ENCODE measurements at regions not wholly inside any gene's neighbourhood (a gene's known extent, or its start where the extent isn't known, plus 50 kb on each side); places are given as distances from the start of the nearest gene placed in this dataset.

- H3K27ac ChIP-seq: no peak overlapping the region
- no peak overlapping the region for H3K4me3 ChIP-seq
- no peak overlapping the region for H3K4me2 ChIP-seq
- TF ChIP-seq NR3C1 (IDR thresholded peaks at IDR 0.05) (no peak), HOXB13 (CRISPR knock-in tag; IDR thresholded peaks at IDR 0.05; ENCODE audit: low read depth) (no peak), PHF8 (IDR thresholded peaks at IDR 0.05; ENCODE audit: borderline replicate concordance, low read depth) (no peak), KDM1A (IDR thresholded peaks at IDR 0.05; ENCODE audit: low read depth) (no peak), SMC3 (IDR thresholded peaks at IDR 0.05) (no peak), SREBF2 (IDR thresholded peaks at IDR 0.05) (no peak), JUNB (IDR thresholded peaks at IDR 0.05) (no peak), MAZ (IDR thresholded peaks at IDR 0.05; ENCODE audit: borderline replicate concordance, low read depth, low read length) (no peak), ELK1 (IDR thresholded peaks at IDR 0.05; ENCODE audit: low read depth, low read length) (no peak), CHD4 (IDR thresholded peaks at IDR 0.05; ENCODE audit: borderline replicate concordance) (no peak), E2F6 (IDR thresholded peaks at IDR 0.05; ENCODE audit: borderline replicate concordance, low read depth) (no peak), USF2 (IDR thresholded peaks at IDR 0.05) (no peak), RARB (CRISPR knock-in tag; IDR thresholded peaks at IDR 0.05) (no peak), NFE2L2 (conservative IDR thresholded peaks at IDR 0.05; ENCODE audit: low read length) (no peak), GATA3 (IDR thresholded peaks at IDR 0.05; ENCODE audit: borderline replicate concordance) (no peak), HEYL (CRISPR knock-in tag; IDR thresholded peaks at IDR 0.05) (no peak), RFX5 (IDR thresholded peaks at IDR 0.05) (no peak), BHLHE40 (IDR thresholded peaks at IDR 0.05; ENCODE audit: low read depth, low read length) (no peak), BCL3 (IDR thresholded peaks at IDR 0.05) (no peak), PBX3 (IDR thresholded peaks at IDR 0.05) (no peak)
- ChIA-PET POLR2A (no interaction called here), CTCF (interaction anchor here (0.6 kb wide), 1 partner anchor 1642 kb away, joined by 3 read pairs; no protein-coding TSS in a partner anchor)
- WGBS (ENCODE audit: missing lambda C conversion rate): 21% methylated on average over 1 of the region's 1 CpG
- H3K4me1 ChIP-seq: no peaks in the 10 kb centered on the region
- DNase-seq (ENCODE audit: low read depth in 1 of 2, low spot score in 1 of 2) (no peak), ATAC-seq (no peak), FAIRE-seq (no peak)
- no peaks in the 10 kb centered on the region for H3K9me3 ChIP-seq
These were observed 422.5 kb upstream of the FSTL5 start for GRCh38 chr4:162586266-162586665.

GRCh38 chr4:162582180-162582579 lies 418.4 kb upstream of the FSTL5 start:
- no peak for DNase-seq (ENCODE audit: low read depth in 1 of 2, low spot score in 1 of 2)
- FAIRE-seq: no peak
- Histone ChIP-seq H3K4me2 (no peak overlapping the region), H3K27ac (no peak overlapping the region), H3K4me1 (no peaks in the 10 kb centered on the region), H3K4me3 (no peak overlapping the region), H3K9me3 (no peaks in the 10 kb centered on the region)
- CTCF ChIA-PET: no interaction called here
- POLR2A ChIA-PET: no interaction called here
- no peak for ATAC-seq
- 53% methylated on average over 3 of the region's 3 CpGs for WGBS (ENCODE audit: missing lambda C conversion rate)
- no peak for TF ChIP-seq JUNB (IDR thresholded peaks at IDR 0.05)
- no peak for TF ChIP-seq FOXS1 (CRISPR knock-in tag; IDR thresholded peaks at IDR 0.05)

GRCh38 chr4:162565730-162566129 lies 401.9 kb upstream of the FSTL5 start:
- H3K27ac ChIP-seq: no peak overlapping the region
- ATAC-seq: no peak
- no peaks in the 10 kb centered on the region for H3K9me3 ChIP-seq
- no peak for TF ChIP-seq EHMT2 (IDR thresholded peaks at IDR 0.05; ENCODE audit: low read depth)
- H3K4me2 ChIP-seq: no peak overlapping the region
- POLR2A ChIA-PET: no interaction called here
- 42% methylated on average over 4 of the region's 4 CpGs for WGBS (ENCODE audit: missing lambda C conversion rate)
- CTCF ChIA-PET: no interaction called here
- no peak overlapping the region for H3K4me3 ChIP-seq
- H3K4me1 ChIP-seq: no peaks in the 10 kb centered on the region
- no peak for DNase-seq (ENCODE audit: low read depth in 1 of 2, low spot score in 1 of 2)
- FAIRE-seq: no peak
